Liver (tissue), 8 donors: ENCODE measurements at regions not wholly inside any gene's neighbourhood (a gene's known extent, or its start where the extent isn't known, plus 50 kb on each side); places are given as distances from the start of the nearest gene placed in this dataset.

Source experiments
- DNase-seq: peaks from one replicate; pipeline ENCODE4 v3.0.0-alpha.2; 2017; ENCODE audit warnings: low spot score
- H3K27ac ChIP-seq, 2 donors: one replicate each; pipeline ENCODE4 v1.7.0; 2013; ENCODE audit warnings: inconsistent platforms in 2 of 2, low read length in 2 of 2, control low read depth in 1 of 2, low read depth in 1 of 2, mild to moderate bottlenecking in 1 of 2
- H3K27me3 ChIP-seq, 4 donors: one replicate each; pipeline versions ENCODE4 v1.6.1 to v1.7.0; 2013; ENCODE audit warnings: low read length in 3 of 4, inconsistent platforms in 1 of 4, mild to moderate bottlenecking in 1 of 4, moderate library complexity in 1 of 4; ENCODE audit not compliant: control insufficient read depth in 4 of 4, insufficient read depth in 4 of 4
- H3K36me3 ChIP-seq, 4 donors: one replicate each; pipeline versions ENCODE4 v1.6.1 to v1.7.0; 2013; ENCODE audit warnings: low read length in 3 of 4, mild to moderate bottlenecking in 3 of 4, low read depth in 1 of 4, moderate library complexity in 1 of 4; ENCODE audit not compliant: control insufficient read depth in 4 of 4, insufficient read depth in 3 of 4
- H3K4me1 ChIP-seq, 4 donors: one replicate each; pipeline versions ENCODE4 v1.6.1 to v1.7.0; 2013; ENCODE audit warnings: low read length in 3 of 4, mild to moderate bottlenecking in 3 of 4, moderate library complexity in 1 of 4; ENCODE audit not compliant: control insufficient read depth in 4 of 4, insufficient read depth in 4 of 4
- H3K4me3 ChIP-seq, 3 donors: one replicate each; pipeline versions ENCODE4 v1.6.1 to v1.7.0; 2013; ENCODE audit warnings: low read length in 3 of 3, control low read depth in 1 of 3, low read depth in 1 of 3, mild to moderate bottlenecking in 1 of 3
- H3K9ac ChIP-seq, 2 donors: one replicate each; pipeline ENCODE4 v1.7.0; 2013; ENCODE audit warnings: low read length in 2 of 2, mild to moderate bottlenecking in 2 of 2, moderate library complexity in 2 of 2, control low read depth in 1 of 2, low read depth in 1 of 2
- H3K9me3 ChIP-seq, 4 donors: one replicate each; pipeline versions ENCODE4 v1.6.1 to v1.7.0; 2013; ENCODE audit warnings: low read length in 3 of 4; ENCODE audit not compliant: control insufficient read depth in 4 of 4
- ATF3 ChIP-seq: IDR thresholded peaks from 2 replicates; pipeline ENCODE4 v1.6.1; 2016; ENCODE audit warnings: antibody characterized with exemption
- CTCF ChIP-seq: fragments of 150-350 bp; IDR thresholded peaks from 2 replicates; pipeline ENCODE4 v1.5.1; 2017; ENCODE audit warnings: improper control_type of control experiment, low read depth, low read length; ENCODE audit not compliant: missing input control
- EGR1 ChIP-seq, 2 donors: IDR thresholded peaks; 2 replicates each; pipeline ENCODE4 v1.6.1; 2016 to 2018; ENCODE audit warnings: antibody characterized with exemption in 2 of 2, low read depth in 2 of 2
- FOXA1 ChIP-seq: IDR thresholded peaks from 2 replicates; pipeline ENCODE4 v1.6.1; 2016; ENCODE audit warnings: antibody characterized with exemption
- FOXA2 ChIP-seq: IDR thresholded peaks from 2 replicates; pipeline ENCODE4 v1.6.1; 2016; ENCODE audit warnings: antibody characterized with exemption
- GABPA ChIP-seq, 2 donors: IDR thresholded peaks in 1 of 2; conservative IDR thresholded peaks in 1 of 2; 2 replicates each; pipeline ENCODE4 v1.6.1; 2016; ENCODE audit warnings: antibody characterized with exemption in 2 of 2, mild to moderate bottlenecking in 1 of 2, moderate library complexity in 1 of 2
- HNF4A ChIP-seq, 2 donors: conservative IDR thresholded peaks; 2 replicates each; pipeline ENCODE4 v1.6.1; 2016; ENCODE audit warnings: antibody characterized with exemption in 2 of 2, mild to moderate bottlenecking in 2 of 2
- HNF4G ChIP-seq: IDR thresholded peaks from 2 replicates; pipeline ENCODE4 v1.6.1; 2016; ENCODE audit warnings: antibody characterized with exemption
- JUND ChIP-seq, 2 donors: IDR thresholded peaks; 2 replicates each; pipeline ENCODE4 v1.6.1; 2016; ENCODE audit warnings: antibody characterized with exemption in 2 of 2
- MAX ChIP-seq: IDR thresholded peaks from 2 replicates; pipeline ENCODE4 v1.6.1; 2016; ENCODE audit warnings: antibody characterized with exemption
- NR2F2 ChIP-seq: IDR thresholded peaks from 2 replicates; pipeline ENCODE4 v1.6.1; 2016; ENCODE audit warnings: antibody characterized with exemption
- RAD21 ChIP-seq, 2 donors: IDR thresholded peaks; 2 replicates each; pipeline ENCODE4 v1.6.1; 2016; ENCODE audit warnings: antibody characterized with exemption in 2 of 2, mild to moderate bottlenecking in 2 of 2
- REST ChIP-seq: IDR thresholded peaks from 2 replicates; pipeline ENCODE4 v1.6.1; 2016; ENCODE audit warnings: antibody characterized with exemption, mild to moderate bottlenecking
- RXRA ChIP-seq, 2 donors: IDR thresholded peaks; 2 replicates each; pipeline ENCODE4 v1.6.1; 2017 to 2018; ENCODE audit warnings: antibody characterized with exemption in 2 of 2, mild to moderate bottlenecking in 1 of 2
- SP1 ChIP-seq: IDR thresholded peaks from 2 replicates; pipeline ENCODE4 v1.6.1; 2018; ENCODE audit warnings: antibody characterized with exemption, mild to moderate bottlenecking
- TAF1 ChIP-seq: conservative IDR thresholded peaks from 2 replicates; pipeline ENCODE4 v1.6.1; 2016; ENCODE audit warnings: antibody characterized with exemption, mild to moderate bottlenecking
- YY1 ChIP-seq: IDR thresholded peaks from 2 replicates; pipeline ENCODE4 v1.6.1; 2016; ENCODE audit warnings: antibody characterized with exemption, mild to moderate bottlenecking
- ZBTB33 ChIP-seq: IDR thresholded peaks from 2 replicates; pipeline ENCODE4 v1.6.1; 2016; ENCODE audit warnings: antibody characterized with exemption
- WGBS: extraction: QIAGEN DNeasy Blood & Tissue Kit; methylation state at CpG from one replicate; pipeline ENCODE4 v1.1.7; 2013; 5-methylcytosine and 5-hydroxymethylcytosine counted together
- donor health status: healthy.
- donor health status: healthy.
- donor health status: healthy.
- donor health status: healthy.
- donor health status: healthy.

- peaks cover 0 to 6% (median 2%) of the 10 kb centered on the region in 4 donors for H3K9me3 ChIP-seq
- H3K36me3 ChIP-seq = no peaks in the 10 kb centered on the region
- no peaks in the 10 kb centered on the region for H3K4me1 ChIP-seq
- no peak for DNase-seq
- 68% methylated on average over 1 of the region's 1 CpG for WGBS
- no peak overlapping the region for H3K27ac ChIP-seq
- no peak overlapping the region for H3K4me3 ChIP-seq
- H3K27me3 ChIP-seq = no peaks in the 10 kb centered on the region
- TF ChIP-seq JUND (IDR thresholded peaks at IDR 0.05) (no peak), EGR1 (IDR thresholded peaks at IDR 0.05; ENCODE audit: low read depth in 2 of 2) (no peak), YY1 (no peak), GABPA (IDR thresholded peaks at IDR 0.05 in 1 of 2, conservative IDR thresholded peaks at IDR 0.05 in 1 of 2) (no peak), SP1 (no peak)
- no peak overlapping the region for H3K9ac ChIP-seq
Measured at GRCh38 chr3:67998281-67998680, 343.9 kb upstream of the SUCLG2 start.

GRCh38 chr3:67995206-67995605, 340.8 kb upstream of the SUCLG2 start:
- no peaks in the 10 kb centered on the region for H3K9me3 ChIP-seq
- WGBS = 61% methylated on average over 3 of the region's 3 CpGs
- no peaks in the 10 kb centered on the region for H3K27me3 ChIP-seq
- no peak overlapping the region for H3K27ac ChIP-seq
- H3K9ac ChIP-seq = no peak overlapping the region
- H3K4me1 ChIP-seq = no peaks in the 10 kb centered on the region
- DNase-seq = no peak
- H3K4me3 ChIP-seq = no peak overlapping the region
- no peaks in the 10 kb centered on the region for H3K36me3 ChIP-seq
- TF ChIP-seq TAF1 = no peak
- TF ChIP-seq HNF4A (conservative IDR thresholded peaks at IDR 0.05) = no peak
- no peak for TF ChIP-seq EGR1 (IDR thresholded peaks at IDR 0.05; ENCODE audit: low read depth in 2 of 2)
- no peak for TF ChIP-seq CTCF
- TF ChIP-seq NR2F2 = no peak
- TF ChIP-seq RAD21 (IDR thresholded peaks at IDR 0.05) = no peak
- no peak for TF ChIP-seq FOXA2
- TF ChIP-seq HNF4G = no peak
- no peak for TF ChIP-seq MAX
- no peak for TF ChIP-seq FOXA1
- no peak for TF ChIP-seq REST

GRCh38 chr3:67986706-67987105, 332.3 kb upstream of the SUCLG2 start:
- no peaks in the 10 kb centered on the region for H3K27me3 ChIP-seq
- peaks cover 0 to 7% (median 4%) of the 10 kb centered on the region in 4 donors for H3K4me1 ChIP-seq
- no peak overlapping the region for H3K4me3 ChIP-seq
- H3K36me3 ChIP-seq = no peaks in the 10 kb centered on the region
- no peaks in the 10 kb centered on the region for H3K9me3 ChIP-seq
- 92% methylated on average over 4 of the region's 4 CpGs for WGBS
- no peak overlapping the region for H3K27ac ChIP-seq
- no peak overlapping the region for H3K9ac ChIP-seq
- no peak for DNase-seq
- no peak for TF ChIP-seq HNF4G
- TF ChIP-seq RAD21 (IDR thresholded peaks at IDR 0.05) = no peak
- no peak for TF ChIP-seq ATF3
- no peak for TF ChIP-seq YY1
- TF ChIP-seq REST = no peak
- TF ChIP-seq SP1 = no peak
- TF ChIP-seq ZBTB33 = no peak
- TF ChIP-seq RXRA (IDR thresholded peaks at IDR 0.05) = no peak
- no peak for TF ChIP-seq FOXA2
- no peak for TF ChIP-seq TAF1
